WTC11 (cell line): ENCODE measurements at regions not wholly inside any gene's neighbourhood (a gene's known extent, or its start where the extent isn't known, plus 50 kb on each side); places are given as distances from the start of the nearest gene placed in this dataset.

Source experiments
- ELF4 ChIP-seq: sonication (generic); formaldehyde crosslinking; IDR thresholded peaks from 2 replicates; pipeline ENCODE4 v1.8.1; 2022; ENCODE audit warnings: low read depth, mild to moderate bottlenecking, moderate library complexity, missing genetic modification reagents
- NFATC4 ChIP-seq: fragments of 250-450 bp; sonication (Bioruptor Pico); IDR thresholded peaks from 2 replicates; pipeline ENCODE4 v1.9.0; 2021; ENCODE audit warnings: mild to moderate bottlenecking
- ZNF138 ChIP-seq: sonication (generic); formaldehyde crosslinking; conservative IDR thresholded peaks from 2 replicates; pipeline ENCODE4 v1.8.1; 2022; ENCODE audit warnings: mild to moderate bottlenecking, moderate library complexity, missing genetic modification reagents
- ZNF263 ChIP-seq: sonication (generic); formaldehyde crosslinking; IDR thresholded peaks from 2 replicates; pipeline ENCODE4 v1.8.1; 2022; ENCODE audit warnings: low read depth, mild to moderate bottlenecking, moderate library complexity, missing genetic modification reagents
- TF ChIP-seq, protein P1 (sequence below): sonication (generic); formaldehyde crosslinking; IDR thresholded peaks from 2 replicates; pipeline ENCODE4 v1.8.1; 2022; ENCODE audit warnings: missing genetic modification reagents, borderline replicate concordance
- TF ChIP-seq, protein P2 (sequence below): sonication (generic); formaldehyde crosslinking; IDR thresholded peaks from 2 replicates; pipeline ENCODE4 v1.8.0; 2022; ENCODE audit warnings: mild to moderate bottlenecking, missing genetic modification reagents
- TF ChIP-seq, protein P3 (sequence below): fragments of 200-600 bp; IDR thresholded peaks from 2 replicates; pipeline ENCODE4 v1.8.0; 2022; ENCODE audit warnings: antibody characterized with exemption

DNA sequence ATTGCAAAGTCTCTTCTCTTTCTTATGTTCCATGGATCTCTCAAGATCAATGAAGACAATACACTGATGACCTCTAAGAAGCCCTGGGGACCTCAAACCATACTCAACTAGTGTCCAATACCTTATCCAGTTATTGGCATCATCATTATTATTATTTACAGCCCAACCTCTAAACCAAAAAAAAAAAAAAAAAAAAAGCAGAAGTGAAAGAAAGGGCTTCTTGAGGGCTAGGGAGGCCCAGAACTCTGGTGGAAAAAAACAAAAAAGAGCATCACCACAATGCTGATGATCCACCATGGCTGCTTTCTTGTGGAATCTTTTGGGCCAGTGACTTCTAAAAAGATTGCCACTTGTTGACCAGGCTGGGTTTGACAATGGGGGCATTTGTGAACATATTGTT is 324.9 kb downstream of the LPIN1 start:
- TF ChIP-seq ELF4 (no peak), ZNF263 (CRISPR knock-in tag) (no peak), ZNF138 (CRISPR knock-in tag) (no peak), NFATC4 (CRISPR knock-in tag) (no peak)
- TF ChIP-seq, protein P1, sequence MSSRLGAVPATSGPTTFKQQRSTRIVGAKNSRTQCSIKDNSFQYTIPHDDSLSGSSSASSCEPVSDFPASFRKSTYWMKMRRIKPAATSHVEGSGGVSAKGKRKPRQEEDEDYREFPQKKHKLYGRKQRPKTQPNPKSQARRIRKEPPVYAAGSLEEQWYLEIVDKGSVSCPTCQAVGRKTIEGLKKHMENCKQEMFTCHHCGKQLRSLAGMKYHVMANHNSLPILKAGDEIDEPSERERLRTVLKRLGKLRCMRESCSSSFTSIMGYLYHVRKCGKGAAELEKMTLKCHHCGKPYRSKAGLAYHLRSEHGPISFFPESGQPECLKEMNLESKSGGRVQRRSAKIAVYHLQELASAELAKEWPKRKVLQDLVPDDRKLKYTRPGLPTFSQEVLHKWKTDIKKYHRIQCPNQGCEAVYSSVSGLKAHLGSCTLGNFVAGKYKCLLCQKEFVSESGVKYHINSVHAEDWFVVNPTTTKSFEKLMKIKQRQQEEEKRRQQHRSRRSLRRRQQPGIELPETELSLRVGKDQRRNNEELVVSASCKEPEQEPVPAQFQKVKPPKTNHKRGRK (CRISPR knock-in tag): no peak
- TF ChIP-seq, protein P2, sequence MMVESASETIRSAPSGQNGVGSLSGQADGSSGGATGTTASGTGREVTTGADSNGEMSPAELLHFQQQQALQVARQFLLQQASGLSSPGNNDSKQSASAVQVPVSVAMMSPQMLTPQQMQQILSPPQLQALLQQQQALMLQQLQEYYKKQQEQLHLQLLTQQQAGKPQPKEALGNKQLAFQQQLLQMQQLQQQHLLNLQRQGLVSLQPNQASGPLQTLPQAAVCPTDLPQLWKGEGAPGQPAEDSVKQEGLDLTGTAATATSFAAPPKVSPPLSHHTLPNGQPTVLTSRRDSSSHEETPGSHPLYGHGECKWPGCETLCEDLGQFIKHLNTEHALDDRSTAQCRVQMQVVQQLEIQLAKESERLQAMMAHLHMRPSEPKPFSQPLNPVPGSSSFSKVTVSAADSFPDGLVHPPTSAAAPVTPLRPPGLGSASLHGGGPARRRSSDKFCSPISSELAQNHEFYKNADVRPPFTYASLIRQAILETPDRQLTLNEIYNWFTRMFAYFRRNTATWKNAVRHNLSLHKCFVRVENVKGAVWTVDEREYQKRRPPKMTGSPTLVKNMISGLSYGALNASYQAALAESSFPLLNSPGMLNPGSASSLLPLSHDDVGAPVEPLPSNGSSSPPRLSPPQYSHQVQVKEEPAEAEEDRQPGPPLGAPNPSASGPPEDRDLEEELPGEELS: no peak
- TF ChIP-seq, protein P3, sequence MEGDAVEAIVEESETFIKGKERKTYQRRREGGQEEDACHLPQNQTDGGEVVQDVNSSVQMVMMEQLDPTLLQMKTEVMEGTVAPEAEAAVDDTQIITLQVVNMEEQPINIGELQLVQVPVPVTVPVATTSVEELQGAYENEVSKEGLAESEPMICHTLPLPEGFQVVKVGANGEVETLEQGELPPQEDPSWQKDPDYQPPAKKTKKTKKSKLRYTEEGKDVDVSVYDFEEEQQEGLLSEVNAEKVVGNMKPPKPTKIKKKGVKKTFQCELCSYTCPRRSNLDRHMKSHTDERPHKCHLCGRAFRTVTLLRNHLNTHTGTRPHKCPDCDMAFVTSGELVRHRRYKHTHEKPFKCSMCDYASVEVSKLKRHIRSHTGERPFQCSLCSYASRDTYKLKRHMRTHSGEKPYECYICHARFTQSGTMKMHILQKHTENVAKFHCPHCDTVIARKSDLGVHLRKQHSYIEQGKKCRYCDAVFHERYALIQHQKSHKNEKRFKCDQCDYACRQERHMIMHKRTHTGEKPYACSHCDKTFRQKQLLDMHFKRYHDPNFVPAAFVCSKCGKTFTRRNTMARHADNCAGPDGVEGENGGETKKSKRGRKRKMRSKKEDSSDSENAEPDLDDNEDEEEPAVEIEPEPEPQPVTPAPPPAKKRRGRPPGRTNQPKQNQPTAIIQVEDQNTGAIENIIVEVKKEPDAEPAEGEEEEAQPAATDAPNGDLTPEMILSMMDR: no peak
